Fibroblast of lung (primary cell): ENCODE measurements at regions not wholly inside any gene's neighbourhood (a gene's known extent, or its start where the extent isn't known, plus 50 kb on each side); places are given as distances from the start of the nearest gene placed in this dataset.

Source experiments
- DNase-seq, 2 donors: peaks; one replicate each; pipeline versions ENCODE4 v3.0.0 to v3.0.0-alpha.2; 2010; ENCODE audit warnings: low read depth in 2 of 2
- H2AFZ ChIP-seq: 2 replicates; pipeline ENCODE4 v1.5.1; 2012; ENCODE audit warnings: low read length, control low read depth, inconsistent platforms
- H3K27ac ChIP-seq: 2 replicates; pipeline ENCODE4 v1.5.1; 2011; ENCODE audit warnings: low read length, control low read depth; ENCODE audit not compliant: insufficient read depth
- H3K27me3 ChIP-seq: 2 replicates; pipeline ENCODE4 v1.5.1; 2011; ENCODE audit warnings: mild to moderate bottlenecking, low read length; ENCODE audit not compliant: control insufficient read depth, insufficient read depth
- H3K36me3 ChIP-seq: 2 replicates; pipeline ENCODE4 v1.5.1; 2011; ENCODE audit warnings: low read length; ENCODE audit not compliant: control insufficient read depth, insufficient read depth
- H3K4me1 ChIP-seq: 2 replicates; pipeline ENCODE4 v1.5.1; 2011; ENCODE audit warnings: low read length; ENCODE audit not compliant: control insufficient read depth, insufficient read depth; ENCODE audit errors: extremely low read depth
- H3K4me2 ChIP-seq: 2 replicates; pipeline ENCODE4 v1.5.1; 2011; ENCODE audit warnings: low read length, control low read depth; ENCODE audit not compliant: insufficient read depth; ENCODE audit errors: extremely low read depth
- H3K4me3 ChIP-seq, 4 experiments: fragments of 200-600 bp in 1 of 4; sonication (generic) in 1 of 4; replicated peaks in 1 of 4; 2 replicates each; pipeline ENCODE4 v1.5.1; 2011 to 2016; ENCODE audit warnings: low read length in 4 of 4, low read depth in 3 of 4, mild to moderate bottlenecking in 3 of 4, control low read depth in 2 of 4, inconsistent platforms in 1 of 4, mixed read lengths in 1 of 4; ENCODE audit not compliant: insufficient read depth in 1 of 4; ENCODE audit errors: control extremely low read depth in 1 of 4
- H3K79me2 ChIP-seq: 2 replicates; pipeline ENCODE4 v1.5.1; 2012; ENCODE audit warnings: mild to moderate bottlenecking, low read length, inconsistent platforms; ENCODE audit not compliant: control insufficient read depth, insufficient read depth
- H3K9ac ChIP-seq: 2 replicates; pipeline ENCODE4 v1.5.1; 2011; ENCODE audit warnings: mild to moderate bottlenecking, low read length, control low read depth; ENCODE audit not compliant: insufficient read depth
- H3K9me3 ChIP-seq: 2 replicates; pipeline ENCODE4 v1.5.1; 2012; ENCODE audit warnings: low read depth, low read length; ENCODE audit not compliant: control insufficient read depth, insufficient read depth
- H4K20me1 ChIP-seq: 2 replicates; pipeline ENCODE4 v1.5.1; 2011; ENCODE audit warnings: low read length; ENCODE audit not compliant: control insufficient read depth, insufficient read depth; ENCODE audit errors: extremely low read depth
- EZH2 ChIP-seq: IDR thresholded peaks from 2 replicates; pipeline ENCODE4 v1.5.1; 2012; ENCODE audit warnings: low read length, control low read depth, mild to moderate bottlenecking; ENCODE audit errors: missing control alignments
- TF ChIP-seq, protein P1 (sequence below), 2 donors: IDR thresholded peaks in 1 of 2; conservative IDR thresholded peaks in 1 of 2; 1 replicate in 1 of 2; 2 replicates in 1 of 2; pipeline ENCODE4 v1.5.1; 2011 to 2012; ENCODE audit warnings: low read length in 2 of 2, control low read depth in 1 of 2, inconsistent platforms in 1 of 2, low read depth in 1 of 2, mild to moderate bottlenecking in 1 of 2

DNA sequence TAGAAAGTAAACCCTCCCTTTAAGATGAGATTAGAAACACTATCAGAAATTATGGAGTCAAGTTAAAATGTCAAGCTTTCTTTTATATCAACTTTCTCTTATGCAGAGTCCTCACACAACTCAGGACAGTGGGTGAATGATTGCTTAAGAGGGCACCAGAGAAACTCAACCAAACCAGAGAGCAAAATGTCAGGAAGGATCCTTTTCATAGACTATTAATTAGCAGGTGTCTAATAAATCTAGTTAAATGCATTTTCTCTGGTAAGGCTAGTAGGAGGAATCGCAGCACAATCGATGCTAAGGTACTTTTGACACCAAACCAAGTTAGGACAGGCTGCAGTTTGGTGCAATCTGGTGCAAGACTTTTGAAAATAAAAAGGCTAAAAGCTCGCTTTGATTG lies 614.7 kb upstream of the FOXG1 start:
- H3K4me1 ChIP-seq = no peaks in the 10 kb centered on the region
- no peak overlapping the region for H3K9ac ChIP-seq
- no peak overlapping the region for H3K4me3 ChIP-seq
- no peaks in the 10 kb centered on the region for H3K79me2 ChIP-seq
- H3K36me3 ChIP-seq = no peaks in the 10 kb centered on the region
- DNase-seq = no peak
- H3K27ac ChIP-seq = no peak overlapping the region
- no peak overlapping the region for H3K4me2 ChIP-seq
- no peak overlapping the region for H2AFZ ChIP-seq
- H4K20me1 ChIP-seq = no peaks in the 10 kb centered on the region
- no peaks in the 10 kb centered on the region for H3K27me3 ChIP-seq
- TF ChIP-seq, protein P1, sequence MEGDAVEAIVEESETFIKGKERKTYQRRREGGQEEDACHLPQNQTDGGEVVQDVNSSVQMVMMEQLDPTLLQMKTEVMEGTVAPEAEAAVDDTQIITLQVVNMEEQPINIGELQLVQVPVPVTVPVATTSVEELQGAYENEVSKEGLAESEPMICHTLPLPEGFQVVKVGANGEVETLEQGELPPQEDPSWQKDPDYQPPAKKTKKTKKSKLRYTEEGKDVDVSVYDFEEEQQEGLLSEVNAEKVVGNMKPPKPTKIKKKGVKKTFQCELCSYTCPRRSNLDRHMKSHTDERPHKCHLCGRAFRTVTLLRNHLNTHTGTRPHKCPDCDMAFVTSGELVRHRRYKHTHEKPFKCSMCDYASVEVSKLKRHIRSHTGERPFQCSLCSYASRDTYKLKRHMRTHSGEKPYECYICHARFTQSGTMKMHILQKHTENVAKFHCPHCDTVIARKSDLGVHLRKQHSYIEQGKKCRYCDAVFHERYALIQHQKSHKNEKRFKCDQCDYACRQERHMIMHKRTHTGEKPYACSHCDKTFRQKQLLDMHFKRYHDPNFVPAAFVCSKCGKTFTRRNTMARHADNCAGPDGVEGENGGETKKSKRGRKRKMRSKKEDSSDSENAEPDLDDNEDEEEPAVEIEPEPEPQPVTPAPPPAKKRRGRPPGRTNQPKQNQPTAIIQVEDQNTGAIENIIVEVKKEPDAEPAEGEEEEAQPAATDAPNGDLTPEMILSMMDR (conservative IDR thresholded peaks at IDR 0.05 in 1 of 2, IDR thresholded peaks at IDR 0.05 in 1 of 2; ENCODE audit: low read depth in 1 of 2, low read length in 2 of 2) = no peak
- TF ChIP-seq EZH2 = no peak
- no peaks in the 10 kb centered on the region for H3K9me3 ChIP-seq

DNA sequence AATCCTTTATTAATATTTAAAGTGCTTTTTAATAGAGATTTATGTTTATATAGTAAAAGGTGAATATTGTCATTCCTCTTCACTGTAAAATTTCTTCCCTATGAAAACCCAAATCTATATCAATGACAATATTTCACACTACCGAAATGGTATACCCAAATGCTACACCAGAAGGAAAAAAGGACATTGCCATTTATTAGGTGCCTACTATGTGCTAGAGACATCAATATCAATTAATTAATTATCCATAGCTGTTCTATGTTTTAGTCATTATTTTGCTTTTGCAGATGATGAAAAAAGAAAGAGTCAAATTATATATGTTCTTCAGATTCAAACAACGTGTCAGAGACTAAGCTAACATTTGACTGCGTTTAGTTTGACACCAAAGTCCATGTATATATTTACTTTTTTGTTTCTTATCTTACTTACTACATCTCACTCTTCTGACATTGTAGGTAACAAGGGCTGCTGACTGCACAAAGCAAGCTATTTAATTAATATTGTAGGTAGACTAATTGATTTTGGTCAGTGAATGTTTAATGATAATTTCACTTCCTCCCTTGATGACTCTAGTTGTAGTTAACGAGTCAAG lies 614.0 kb upstream of the FOXG1 start:
- no peaks in the 10 kb centered on the region for H3K9me3 ChIP-seq
- H3K4me3 ChIP-seq = no peak overlapping the region
- no peak overlapping the region for H3K27ac ChIP-seq
- H3K79me2 ChIP-seq = no peaks in the 10 kb centered on the region
- H3K4me2 ChIP-seq = no peak overlapping the region
- H3K27me3 ChIP-seq = no peaks in the 10 kb centered on the region
- TF ChIP-seq EZH2 = no peak
- TF ChIP-seq, protein P1 (conservative IDR thresholded peaks at IDR 0.05 in 1 of 2, IDR thresholded peaks at IDR 0.05 in 1 of 2; ENCODE audit: low read depth in 1 of 2, low read length in 2 of 2) = no peak
- H3K4me1 ChIP-seq = no peaks in the 10 kb centered on the region
- no peak overlapping the region for H2AFZ ChIP-seq
- H4K20me1 ChIP-seq = no peaks in the 10 kb centered on the region
- H3K9ac ChIP-seq = no peak overlapping the region
- DNase-seq = no peak
- H3K36me3 ChIP-seq = no peaks in the 10 kb centered on the region

DNA sequence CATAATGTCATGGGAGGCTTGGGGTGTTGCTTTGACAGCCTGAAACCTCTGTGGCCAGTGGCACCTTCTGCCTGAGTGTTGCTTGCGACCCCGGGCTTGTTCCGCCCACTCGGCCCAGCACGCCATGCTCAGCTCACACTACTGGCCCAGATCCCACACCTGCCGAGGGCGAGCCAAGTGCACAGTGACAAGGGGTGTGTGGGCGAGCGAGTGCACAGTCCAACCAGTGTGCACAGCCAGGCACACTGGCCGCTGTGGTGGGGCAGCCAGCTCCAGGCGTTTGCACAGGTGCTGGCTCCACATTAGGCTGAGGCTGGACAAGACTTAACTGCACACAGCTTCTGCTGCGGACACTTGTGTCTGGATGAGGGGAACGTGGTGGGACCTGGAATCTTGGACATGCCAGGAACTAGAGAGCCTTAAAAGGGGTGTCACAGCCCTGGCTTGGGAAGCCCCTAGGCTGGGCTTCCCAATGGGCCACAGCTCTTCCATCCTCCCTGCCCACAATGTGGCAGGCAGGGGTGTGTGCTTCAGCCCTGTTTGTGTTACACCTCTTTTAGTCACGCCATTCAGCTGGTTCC lies 609.2 kb upstream of the FOXG1 start:
- no peak overlapping the region for H3K9ac ChIP-seq
- TF ChIP-seq, protein P1 (conservative IDR thresholded peaks at IDR 0.05 in 1 of 2, IDR thresholded peaks at IDR 0.05 in 1 of 2; ENCODE audit: low read depth in 1 of 2, low read length in 2 of 2) = no peak
- no peak for TF ChIP-seq EZH2
- no peak for DNase-seq
- no peak overlapping the region for H2AFZ ChIP-seq
- H3K4me3 ChIP-seq = no peak overlapping the region
- H3K9me3 ChIP-seq = no peaks in the 10 kb centered on the region
- H3K4me1 ChIP-seq = no peaks in the 10 kb centered on the region
- no peaks in the 10 kb centered on the region for H3K27me3 ChIP-seq
- H3K79me2 ChIP-seq = no peaks in the 10 kb centered on the region
- H3K4me2 ChIP-seq = no peak overlapping the region
- H3K27ac ChIP-seq = no peak overlapping the region
- no peaks in the 10 kb centered on the region for H3K36me3 ChIP-seq
- H4K20me1 ChIP-seq = no peaks in the 10 kb centered on the region
